ENCODE measurements at regions not wholly inside any gene's neighbourhood (a gene's known extent, or its start where the extent isn't known, plus 50 kb on each side); places are given as distances from the start of the nearest gene placed in this dataset.

GRCh38 chr3:18103591-18103990 is 321.5 kb downstream of the SATB1 start:
- no peak for TF ChIP-seq CTCF (IDR thresholded peaks at IDR 0.05; ENCODE audit: control extremely low read depth in 1 of 3, insufficient read depth in 1 of 3, low read depth in 1 of 3, low read length in 3 of 3)
- TF ChIP-seq ATF2 (IDR thresholded peaks at IDR 0.05; ENCODE audit: low read length), result no peak
- no peak for TF ChIP-seq POLR2A (IDR thresholded peaks at IDR 0.05; ENCODE audit: control extremely low read depth in 1 of 2, low read depth in 2 of 2, low read length in 2 of 2)
- no peak for TF ChIP-seq SIN3A (conservative IDR thresholded peaks at IDR 0.05 in 1 of 2, IDR thresholded peaks at IDR 0.05 in 1 of 2; ENCODE audit: low read depth in 1 of 2, low read length in 2 of 2)

Measured in H1 (cell line).